ENCODE measurements at regions not wholly inside any gene's neighbourhood (a gene's known extent, or its start where the extent isn't known, plus 50 kb on each side); places are given as distances from the start of the nearest gene placed in this dataset.
"Not testable (repeated sequence)": the region's sequence is repeated elsewhere in the genome, so short reads cannot be mapped to it uniquely, and the experiment has no call there.

GRCh38 chr4:186852964-186853391, 129.3 kb upstream of the FAT1 start:
- H3K9me3 ChIP-seq (ENCODE audit: control insufficient read depth in 2 of 2, insufficient read depth in 1 of 2, low read length in 1 of 2) = no peaks in the 10 kb centered on the region
- WGBS = 28% methylated on average over 1 of the region's 1 CpG
- H3K27me3 ChIP-seq (ENCODE audit: control insufficient read depth in 2 of 2, insufficient read depth in 1 of 2, low read length in 1 of 2) = no peaks in the 10 kb centered on the region
- no peaks in the 10 kb centered on the region for H3K4me1 ChIP-seq (ENCODE audit: control insufficient read depth in 2 of 2, insufficient read depth in 2 of 2, low read length in 2 of 2)
- no peaks in the 10 kb centered on the region for H3K36me3 ChIP-seq (ENCODE audit: control insufficient read depth in 2 of 2, insufficient read depth in 2 of 2, low read length in 1 of 2)
- H3K4me3 ChIP-seq (ENCODE audit: low read length in 2 of 2) = no peak overlapping the region
- no peak overlapping the region for H3K27ac ChIP-seq (ENCODE audit: low read depth in 1 of 2, low read length in 1 of 2)
- DNase-seq (ENCODE audit: low read depth in 6 of 9, low spot score in 9 of 9) = no peak

DNA sequence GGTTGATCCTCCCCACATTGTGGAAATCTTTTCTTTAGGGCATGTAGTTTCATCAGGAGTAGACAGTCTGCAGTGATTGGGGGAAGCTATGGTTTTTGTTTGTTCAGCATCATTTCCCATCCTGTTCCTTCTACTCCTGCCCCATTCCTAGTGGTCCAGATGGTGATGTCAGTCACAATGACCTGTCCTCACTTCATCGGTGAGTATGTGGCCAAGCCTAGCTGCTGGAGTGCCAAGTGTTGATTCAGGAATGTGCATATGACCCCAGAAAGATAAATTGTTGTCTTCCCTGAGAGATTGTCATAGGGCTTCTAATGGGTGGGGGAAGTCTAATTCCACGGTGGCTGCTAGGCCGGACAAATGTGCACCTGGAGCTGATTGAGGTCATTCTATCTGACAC, 130.6 kb upstream of the FAT1 start:
- Histone ChIP-seq H3K27me3 (ENCODE audit: control insufficient read depth in 2 of 2, insufficient read depth in 1 of 2, low read length in 1 of 2) (no peaks in the 10 kb centered on the region), H3K9me3 (ENCODE audit: control insufficient read depth in 2 of 2, insufficient read depth in 1 of 2, low read length in 1 of 2) (no peaks in the 10 kb centered on the region), H3K4me1 (ENCODE audit: control insufficient read depth in 2 of 2, insufficient read depth in 2 of 2, low read length in 2 of 2) (no peaks in the 10 kb centered on the region), H3K4me3 (ENCODE audit: low read length in 2 of 2) (no peak overlapping the region), H3K27ac (ENCODE audit: low read depth in 1 of 2, low read length in 1 of 2) (no peak overlapping the region), H3K36me3 (ENCODE audit: control insufficient read depth in 2 of 2, insufficient read depth in 2 of 2, low read length in 1 of 2) (no peaks in the 10 kb centered on the region)
- DNase-seq (ENCODE audit: low read depth in 6 of 9, low spot score in 9 of 9) = no peak
- 95% methylated on average over 3 of the region's 3 CpGs for WGBS

DNA sequence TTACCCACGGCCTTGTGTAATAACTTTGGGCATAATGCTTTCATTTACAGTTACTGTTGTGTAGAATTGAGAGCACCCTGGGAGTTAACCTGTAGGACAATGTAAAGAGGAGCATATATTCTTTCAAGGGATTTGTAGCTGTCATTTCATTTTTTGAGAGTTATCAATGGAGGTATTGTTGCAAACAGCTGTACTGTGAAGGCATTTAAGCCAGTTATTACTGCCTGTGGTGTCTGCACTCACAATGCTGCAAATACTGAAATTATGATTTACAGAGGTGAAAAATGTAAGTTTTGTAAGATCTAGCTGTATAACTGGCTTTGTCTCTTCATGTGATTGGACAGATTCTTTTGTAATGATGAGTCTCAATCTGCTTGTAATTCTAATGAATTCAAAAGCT, 131.5 kb upstream of the FAT1 start:
- 97% methylated on average over 1 of the region's 1 CpG for WGBS
- DNase-seq (ENCODE audit: low read depth in 6 of 9, low spot score in 9 of 9) = no peak
- H3K9me3 ChIP-seq (ENCODE audit: control insufficient read depth in 2 of 2, insufficient read depth in 1 of 2, low read length in 1 of 2) = no peaks in the 10 kb centered on the region
- H3K27ac ChIP-seq (ENCODE audit: low read depth in 1 of 2, low read length in 1 of 2) = no peak overlapping the region
- no peak overlapping the region for H3K4me3 ChIP-seq (ENCODE audit: low read length in 2 of 2)
- H3K27me3 ChIP-seq (ENCODE audit: control insufficient read depth in 2 of 2, insufficient read depth in 1 of 2, low read length in 1 of 2) = no peaks in the 10 kb centered on the region
- no peaks in the 10 kb centered on the region for H3K4me1 ChIP-seq (ENCODE audit: control insufficient read depth in 2 of 2, insufficient read depth in 2 of 2, low read length in 2 of 2)
- no peaks in the 10 kb centered on the region for H3K36me3 ChIP-seq (ENCODE audit: control insufficient read depth in 2 of 2, insufficient read depth in 2 of 2, low read length in 1 of 2)

- no peak for DNase-seq (ENCODE audit: low read depth in 6 of 9, low spot score in 9 of 9)
- no peaks in the 10 kb centered on the region for H3K27me3 ChIP-seq (ENCODE audit: control insufficient read depth in 2 of 2, insufficient read depth in 1 of 2, low read length in 1 of 2)
- no peaks in the 10 kb centered on the region for H3K36me3 ChIP-seq (ENCODE audit: control insufficient read depth in 2 of 2, insufficient read depth in 2 of 2, low read length in 1 of 2)
- no peak overlapping the region for H3K27ac ChIP-seq (ENCODE audit: low read depth in 1 of 2, low read length in 1 of 2)
- no peak overlapping the region for H3K4me3 ChIP-seq (ENCODE audit: low read length in 2 of 2)
- no peaks in the 10 kb centered on the region for H3K4me1 ChIP-seq (ENCODE audit: control insufficient read depth in 2 of 2, insufficient read depth in 2 of 2, low read length in 2 of 2)
- H3K9me3 ChIP-seq (ENCODE audit: control insufficient read depth in 2 of 2, insufficient read depth in 1 of 2, low read length in 1 of 2) = peaks cover 0 to 3% of the 10 kb centered on the region in 2 donors
Observed at GRCh38 chr4:186857793-186858192, 134.1 kb upstream of the FAT1 start.

DNA sequence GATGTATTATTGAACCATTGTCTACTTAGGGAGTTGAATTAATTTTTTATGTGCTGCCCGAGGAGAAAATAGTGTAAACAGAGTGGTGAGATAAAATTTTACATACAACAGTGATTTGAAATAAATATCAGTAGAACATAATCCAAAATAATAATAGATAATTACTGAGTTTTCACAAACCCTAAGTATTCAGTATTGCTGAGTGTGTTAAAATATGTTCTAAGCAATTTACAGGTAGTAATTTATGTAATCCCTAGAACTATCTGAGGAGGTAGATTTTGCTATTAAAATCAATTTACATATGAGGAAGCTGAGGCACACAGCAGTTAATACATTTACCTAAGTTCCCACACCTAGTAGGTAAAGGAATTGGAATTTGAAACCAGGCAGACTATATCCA, 134.7 kb upstream of the FAT1 start:
- Histone ChIP-seq H3K4me1 (ENCODE audit: control insufficient read depth in 2 of 2, insufficient read depth in 2 of 2, low read length in 2 of 2) (no peaks in the 10 kb centered on the region), H3K36me3 (ENCODE audit: control insufficient read depth in 2 of 2, insufficient read depth in 2 of 2, low read length in 1 of 2) (no peaks in the 10 kb centered on the region), H3K9me3 (ENCODE audit: control insufficient read depth in 2 of 2, insufficient read depth in 1 of 2, low read length in 1 of 2) (peaks cover 0 to 3% of the 10 kb centered on the region in 2 donors), H3K27me3 (ENCODE audit: control insufficient read depth in 2 of 2, insufficient read depth in 1 of 2, low read length in 1 of 2) (no peaks in the 10 kb centered on the region), H3K27ac (ENCODE audit: low read depth in 1 of 2, low read length in 1 of 2) (no peak overlapping the region), H3K4me3 (ENCODE audit: low read length in 2 of 2) (no peak overlapping the region)
- DNase-seq (ENCODE audit: low read depth in 6 of 9, low spot score in 9 of 9) = no peak
- WGBS = 74% methylated on average over 1 of the region's 1 CpG

DNA sequence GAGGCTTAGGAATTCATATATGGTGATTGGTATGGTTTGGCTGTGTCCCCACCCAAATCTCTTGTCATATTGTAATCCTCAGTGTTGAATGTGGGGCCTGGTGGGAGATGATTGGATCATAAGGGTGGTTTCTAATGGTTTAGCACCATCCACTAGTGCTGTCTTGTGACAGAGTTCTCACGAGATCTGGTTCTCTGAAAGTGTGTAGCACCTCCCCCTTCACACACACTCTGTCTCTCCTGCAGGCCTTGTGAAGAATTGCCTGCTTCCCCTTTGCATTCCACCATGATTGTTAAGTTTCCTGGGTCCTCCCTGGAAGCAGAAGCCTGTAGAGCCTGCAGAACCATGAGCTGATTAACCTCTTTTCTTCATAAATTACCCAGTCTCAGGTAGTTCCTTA, 135.8 kb upstream of the FAT1 start:
- H3K9me3 ChIP-seq (ENCODE audit: control insufficient read depth in 2 of 2, insufficient read depth in 1 of 2, low read length in 1 of 2) = peaks cover 0 to 3% of the 10 kb centered on the region in 2 donors
- H3K4me3 ChIP-seq (ENCODE audit: low read length in 2 of 2) = no peak overlapping the region
- 83% methylated on average over 1 of the region's 1 CpG for WGBS

GRCh38 chr4:186861317-186861716, 137.7 kb upstream of the FAT1 start:
- no peak overlapping the region for H3K27ac ChIP-seq (ENCODE audit: low read depth in 1 of 2, low read length in 1 of 2)

More for the DNA sequence above, 135.8 kb upstream of the FAT1 start:
- no peaks in the 10 kb centered on the region for H3K36me3 ChIP-seq (ENCODE audit: control insufficient read depth in 2 of 2, insufficient read depth in 2 of 2, low read length in 1 of 2)
- DNase-seq (ENCODE audit: low read depth in 6 of 9, low spot score in 9 of 9) = no peak
- no peaks in the 10 kb centered on the region for H3K4me1 ChIP-seq (ENCODE audit: control insufficient read depth in 2 of 2, insufficient read depth in 2 of 2, low read length in 2 of 2)
- no peaks in the 10 kb centered on the region for H3K27me3 ChIP-seq (ENCODE audit: control insufficient read depth in 2 of 2, insufficient read depth in 1 of 2, low read length in 1 of 2)
- no peak overlapping the region for H3K27ac ChIP-seq (ENCODE audit: low read depth in 1 of 2, low read length in 1 of 2)

GRCh38 chr4:186871856-186872255, 148.2 kb upstream of the FAT1 start:
- H3K36me3 ChIP-seq (ENCODE audit: control insufficient read depth in 2 of 2, insufficient read depth in 2 of 2, low read length in 1 of 2) = no peaks in the 10 kb centered on the region
- H3K27ac ChIP-seq (ENCODE audit: low read depth in 1 of 2, low read length in 1 of 2) = no peak overlapping the region
- no peaks in the 10 kb centered on the region for H3K4me1 ChIP-seq (ENCODE audit: control insufficient read depth in 2 of 2, insufficient read depth in 2 of 2, low read length in 2 of 2)
- H3K9me3 ChIP-seq (ENCODE audit: control insufficient read depth in 2 of 2, insufficient read depth in 1 of 2, low read length in 1 of 2) = peaks cover 0 to 4% of the 10 kb centered on the region in 2 donors
- no peak overlapping the region for H3K4me3 ChIP-seq (ENCODE audit: low read length in 2 of 2)
- no peak for DNase-seq (ENCODE audit: low read depth in 6 of 9, low spot score in 9 of 9)
- 98% methylated on average over 3 of the region's 3 CpGs for WGBS
- H3K27me3 ChIP-seq (ENCODE audit: control insufficient read depth in 2 of 2, insufficient read depth in 1 of 2, low read length in 1 of 2) = no peaks in the 10 kb centered on the region

More at GRCh38 chr4:186861317-186861716, 137.7 kb upstream of the FAT1 start:
- H3K36me3 ChIP-seq (ENCODE audit: control insufficient read depth in 2 of 2, insufficient read depth in 2 of 2, low read length in 1 of 2) = no peaks in the 10 kb centered on the region
- no peak for DNase-seq (ENCODE audit: low read depth in 6 of 9, low spot score in 9 of 9)
- H3K27me3 ChIP-seq (ENCODE audit: control insufficient read depth in 2 of 2, insufficient read depth in 1 of 2, low read length in 1 of 2) = no peaks in the 10 kb centered on the region
- no peak overlapping the region for H3K4me3 ChIP-seq (ENCODE audit: low read length in 2 of 2)
- H3K9me3 ChIP-seq (ENCODE audit: control insufficient read depth in 2 of 2, insufficient read depth in 1 of 2, low read length in 1 of 2) = peaks cover 0 to 3% of the 10 kb centered on the region in 2 donors
- H3K4me1 ChIP-seq (ENCODE audit: control insufficient read depth in 2 of 2, insufficient read depth in 2 of 2, low read length in 2 of 2) = no peaks in the 10 kb centered on the region

DNA sequence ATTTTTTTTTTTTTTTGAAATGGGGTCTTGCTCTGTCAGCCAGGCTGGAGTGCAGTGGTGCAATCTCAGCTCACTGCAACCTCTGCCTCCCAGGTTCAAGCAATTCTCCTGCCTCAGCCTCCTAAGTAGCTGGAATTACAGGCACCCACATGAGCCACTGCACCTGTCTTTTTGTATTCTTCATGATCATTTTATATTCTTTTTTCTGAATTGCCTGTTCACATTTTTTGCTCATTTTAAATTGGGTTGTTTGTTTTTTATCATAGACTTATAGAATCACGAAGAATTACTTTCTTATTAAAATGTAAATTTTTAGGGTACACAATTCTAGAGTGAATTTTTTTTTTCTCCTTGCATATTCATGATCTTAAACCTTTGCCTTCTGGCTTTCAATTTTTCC, 149.4 kb upstream of the FAT1 start:
- H3K4me3 ChIP-seq (ENCODE audit: low read length in 2 of 2); DNase-seq (ENCODE audit: low read depth in 6 of 9, low spot score in 9 of 9); H3K36me3 ChIP-seq (ENCODE audit: control insufficient read depth in 2 of 2, insufficient read depth in 2 of 2, low read length in 1 of 2); H3K27ac ChIP-seq (ENCODE audit: low read depth in 1 of 2, low read length in 1 of 2); H3K9me3 ChIP-seq (ENCODE audit: control insufficient read depth in 2 of 2, insufficient read depth in 1 of 2, low read length in 1 of 2); H3K4me1 ChIP-seq (ENCODE audit: control insufficient read depth in 2 of 2, insufficient read depth in 2 of 2, low read length in 2 of 2); H3K27me3 ChIP-seq (ENCODE audit: control insufficient read depth in 2 of 2, insufficient read depth in 1 of 2, low read length in 1 of 2): not testable (repeated sequence)
- WGBS = 86% methylated on average over 1 of the region's 1 CpG

GRCh38 chr4:186875476-186875875, 151.8 kb upstream of the FAT1 start:
- Histone ChIP-seq H3K36me3 (ENCODE audit: control insufficient read depth in 2 of 2, insufficient read depth in 2 of 2, low read length in 1 of 2) (no peaks in the 10 kb centered on the region), H3K27ac (ENCODE audit: low read depth in 1 of 2, low read length in 1 of 2) (no peak overlapping the region), H3K4me3 (ENCODE audit: low read length in 2 of 2) (no peak overlapping the region), H3K9me3 (ENCODE audit: control insufficient read depth in 2 of 2, insufficient read depth in 1 of 2, low read length in 1 of 2) (peaks cover 0 to 4% of the 10 kb centered on the region in 2 donors), H3K27me3 (ENCODE audit: control insufficient read depth in 2 of 2, insufficient read depth in 1 of 2, low read length in 1 of 2) (no peaks in the 10 kb centered on the region), H3K4me1 (ENCODE audit: control insufficient read depth in 2 of 2, insufficient read depth in 2 of 2, low read length in 2 of 2) (no peaks in the 10 kb centered on the region)
- 90% methylated on average over 1 of the region's 1 CpG for WGBS
- DNase-seq (ENCODE audit: low read depth in 6 of 9, low spot score in 9 of 9) = no peak

Data from thymus (tissue), 11 donors.